ENCODE measurements at regions not wholly inside any gene's neighbourhood (a gene's known extent, or its start where the extent isn't known, plus 50 kb on each side); places are given as distances from the start of the nearest gene placed in this dataset.

DNA sequence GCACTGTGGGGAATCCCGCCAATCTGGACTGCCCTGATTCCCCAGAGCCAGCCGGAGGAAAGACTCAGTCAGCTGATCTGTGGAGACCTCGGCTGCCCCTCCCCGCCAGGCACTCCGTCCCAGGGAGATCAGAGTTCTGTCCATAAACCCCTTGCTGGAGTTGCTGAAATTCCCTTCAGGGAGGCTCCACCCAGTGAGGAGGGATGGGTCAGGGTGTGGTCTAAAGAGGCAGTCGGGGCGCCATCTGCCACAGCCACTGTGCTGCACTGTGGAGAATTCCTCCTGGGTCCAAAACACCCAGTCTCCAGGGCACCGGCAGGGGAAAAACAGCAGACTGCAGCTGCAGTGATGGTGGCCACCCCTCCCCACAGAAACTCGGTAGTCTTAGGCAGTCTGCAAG lies 1922.3 kb upstream of the FLRT2 start:
- TF ChIP-seq, protein P1, sequence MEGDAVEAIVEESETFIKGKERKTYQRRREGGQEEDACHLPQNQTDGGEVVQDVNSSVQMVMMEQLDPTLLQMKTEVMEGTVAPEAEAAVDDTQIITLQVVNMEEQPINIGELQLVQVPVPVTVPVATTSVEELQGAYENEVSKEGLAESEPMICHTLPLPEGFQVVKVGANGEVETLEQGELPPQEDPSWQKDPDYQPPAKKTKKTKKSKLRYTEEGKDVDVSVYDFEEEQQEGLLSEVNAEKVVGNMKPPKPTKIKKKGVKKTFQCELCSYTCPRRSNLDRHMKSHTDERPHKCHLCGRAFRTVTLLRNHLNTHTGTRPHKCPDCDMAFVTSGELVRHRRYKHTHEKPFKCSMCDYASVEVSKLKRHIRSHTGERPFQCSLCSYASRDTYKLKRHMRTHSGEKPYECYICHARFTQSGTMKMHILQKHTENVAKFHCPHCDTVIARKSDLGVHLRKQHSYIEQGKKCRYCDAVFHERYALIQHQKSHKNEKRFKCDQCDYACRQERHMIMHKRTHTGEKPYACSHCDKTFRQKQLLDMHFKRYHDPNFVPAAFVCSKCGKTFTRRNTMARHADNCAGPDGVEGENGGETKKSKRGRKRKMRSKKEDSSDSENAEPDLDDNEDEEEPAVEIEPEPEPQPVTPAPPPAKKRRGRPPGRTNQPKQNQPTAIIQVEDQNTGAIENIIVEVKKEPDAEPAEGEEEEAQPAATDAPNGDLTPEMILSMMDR (IDR thresholded peaks at IDR 0.05), result no peak
- Mint-ChIP-seq H3K27ac (ENCODE audit: unreplicated experiment) (no peak overlapping the region), H3K27me3 (ENCODE audit: unreplicated experiment) (no peaks in the 10 kb centered on the region), H3K9me3 (ENCODE audit: unreplicated experiment) (peaks cover 23% of the 10 kb centered on the region), H3K4me1 (ENCODE audit: unreplicated experiment) (peaks cover 16% of the 10 kb centered on the region), H3K36me3 (ENCODE audit: unreplicated experiment) (peaks cover 4% of the 10 kb centered on the region), H3K4me3 (ENCODE audit: unreplicated experiment) (no peak overlapping the region)
- DNase-seq (ENCODE audit: extremely low spot score, unreplicated experiment), result no peak

DNA sequence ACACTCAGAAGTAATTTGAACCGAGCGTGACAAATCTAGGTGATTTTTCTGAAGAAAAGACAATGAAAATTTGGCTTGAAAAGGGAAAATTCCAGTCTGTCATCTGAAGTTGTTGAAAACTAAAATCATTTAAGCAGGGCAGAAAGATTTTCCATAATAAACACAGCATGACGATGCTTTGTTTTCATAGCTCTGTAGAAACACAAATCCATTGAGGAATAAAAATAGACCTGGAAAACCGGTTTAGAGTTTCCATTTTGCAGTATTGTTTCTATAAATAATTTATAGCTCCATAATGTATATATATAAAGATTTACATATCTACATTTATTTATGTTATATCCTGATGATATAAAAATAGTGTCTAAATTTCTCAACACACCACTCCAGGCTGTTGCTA lies 1918.5 kb upstream of the FLRT2 start:
- peaks cover 3% of the 10 kb centered on the region for H3K36me3 Mint-ChIP-seq (ENCODE audit: unreplicated experiment)
- peaks cover 16% of the 10 kb centered on the region for H3K4me1 Mint-ChIP-seq (ENCODE audit: unreplicated experiment)
- H3K27ac Mint-ChIP-seq (ENCODE audit: unreplicated experiment), result peak overlapping the region; percentile 32
- no peak overlapping the region for H3K4me3 Mint-ChIP-seq (ENCODE audit: unreplicated experiment)
- no peaks in the 10 kb centered on the region for H3K27me3 Mint-ChIP-seq (ENCODE audit: unreplicated experiment)
- TF ChIP-seq, protein P1 (IDR thresholded peaks at IDR 0.05), result no peak
- DNase-seq (ENCODE audit: extremely low spot score, unreplicated experiment), result no peak
- peaks cover 7% of the 10 kb centered on the region for H3K9me3 Mint-ChIP-seq (ENCODE audit: unreplicated experiment)

GRCh38 chr14:83611906-83612390 lies 1918.0 kb upstream of the FLRT2 start:
- peaks cover 16% of the 10 kb centered on the region for H3K4me1 Mint-ChIP-seq (ENCODE audit: unreplicated experiment)
- peak overlapping the region; percentile 25 for H3K27ac Mint-ChIP-seq (ENCODE audit: unreplicated experiment)
- TF ChIP-seq, protein P1 (IDR thresholded peaks at IDR 0.05), result no peak
- DNase-seq (ENCODE audit: extremely low spot score, unreplicated experiment), result no peak
- H3K27me3 Mint-ChIP-seq (ENCODE audit: unreplicated experiment), result no peaks in the 10 kb centered on the region
- H3K9me3 Mint-ChIP-seq (ENCODE audit: unreplicated experiment), result peaks cover 2% of the 10 kb centered on the region
- H3K36me3 Mint-ChIP-seq (ENCODE audit: unreplicated experiment), result no peaks in the 10 kb centered on the region
- H3K4me3 Mint-ChIP-seq (ENCODE audit: unreplicated experiment), result no peak overlapping the region

DNA sequence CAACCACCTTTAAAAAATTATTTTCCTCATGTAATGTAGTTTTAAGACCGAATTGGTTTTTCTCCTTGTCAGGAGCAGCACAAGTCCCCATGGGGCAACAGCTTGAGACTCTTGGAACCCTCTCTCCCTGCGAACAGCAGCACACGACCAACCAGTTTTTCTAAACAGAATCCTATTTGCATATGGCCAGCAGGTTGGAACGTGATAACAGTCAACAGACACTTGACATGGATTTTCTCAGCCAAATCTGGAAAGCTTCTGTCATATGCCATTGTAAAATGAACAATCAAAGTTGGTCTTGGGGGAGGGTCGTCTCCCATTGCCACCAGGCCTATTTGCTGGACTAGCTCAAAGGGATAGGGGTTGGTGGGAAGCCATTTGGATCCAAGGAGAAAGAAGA lies 1915.0 kb upstream of the FLRT2 start:
- no peak overlapping the region for H3K27ac Mint-ChIP-seq (ENCODE audit: unreplicated experiment)
- H3K4me3 Mint-ChIP-seq (ENCODE audit: unreplicated experiment), result no peak overlapping the region
- DNase-seq (ENCODE audit: extremely low spot score, unreplicated experiment), result no peak
- no peaks in the 10 kb centered on the region for H3K36me3 Mint-ChIP-seq (ENCODE audit: unreplicated experiment)
- no peaks in the 10 kb centered on the region for H3K27me3 Mint-ChIP-seq (ENCODE audit: unreplicated experiment)
- H3K4me1 Mint-ChIP-seq (ENCODE audit: unreplicated experiment), result peaks cover 16% of the 10 kb centered on the region
- TF ChIP-seq, protein P1 (IDR thresholded peaks at IDR 0.05), result no peak
- no peaks in the 10 kb centered on the region for H3K9me3 Mint-ChIP-seq (ENCODE audit: unreplicated experiment)

DNA sequence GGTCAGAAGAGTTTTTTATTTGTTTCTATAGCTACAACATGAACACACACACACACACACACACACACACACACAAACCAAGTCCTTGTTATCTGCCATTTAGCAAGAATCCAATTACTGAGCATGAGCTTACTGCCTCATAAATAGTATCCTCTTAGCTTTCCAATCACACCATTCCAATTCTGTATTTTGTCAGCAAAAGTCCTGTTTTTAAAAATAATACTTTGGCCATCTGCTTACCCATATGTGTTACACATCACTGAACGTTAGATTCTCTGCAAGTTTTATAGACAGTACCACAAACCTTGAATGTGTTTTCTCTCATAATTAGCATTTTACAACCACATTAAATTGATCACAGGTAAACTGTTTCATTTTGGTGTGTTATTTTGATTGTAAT lies 1905.4 kb upstream of the FLRT2 start:
- peaks cover 16% of the 10 kb centered on the region for H3K4me1 Mint-ChIP-seq (ENCODE audit: unreplicated experiment)
- TF ChIP-seq, protein P1 (IDR thresholded peaks at IDR 0.05), result no peak
- peaks cover 4% of the 10 kb centered on the region for H3K9me3 Mint-ChIP-seq (ENCODE audit: unreplicated experiment)
- no peak for DNase-seq (ENCODE audit: extremely low spot score, unreplicated experiment)
- no peak overlapping the region for H3K4me3 Mint-ChIP-seq (ENCODE audit: unreplicated experiment)
- H3K27ac Mint-ChIP-seq (ENCODE audit: unreplicated experiment), result no peak overlapping the region
- no peaks in the 10 kb centered on the region for H3K27me3 Mint-ChIP-seq (ENCODE audit: unreplicated experiment)
- no peaks in the 10 kb centered on the region for H3K36me3 Mint-ChIP-seq (ENCODE audit: unreplicated experiment)

Data from osteocyte (in vitro differentiated cells).